ENCODE measurements at regions not wholly inside any gene's neighbourhood (a gene's known extent, or its start where the extent isn't known, plus 50 kb on each side); places are given as distances from the start of the nearest gene placed in this dataset.

DNA sequence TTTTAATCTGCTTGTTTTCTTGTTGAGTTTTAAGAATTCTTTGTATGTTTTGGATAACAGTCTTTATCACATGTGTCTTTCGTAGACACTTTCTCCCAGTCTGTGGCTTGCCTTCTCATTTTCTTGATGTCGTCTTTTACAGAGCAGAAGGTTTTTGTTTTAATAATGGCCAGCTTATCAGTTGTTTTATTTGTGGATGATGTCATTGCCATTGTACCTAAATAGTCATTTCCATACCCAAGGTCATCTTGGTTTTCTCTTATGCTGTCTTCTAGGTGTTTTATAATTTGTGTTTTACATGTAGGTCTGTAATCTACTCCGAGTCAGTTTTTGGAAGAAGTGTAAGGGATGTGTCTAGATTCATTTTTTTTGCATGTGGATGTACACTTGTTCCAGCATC, 159.6 kb upstream of the NUDT6 start:
- POLR2A ChIA-PET, result no interaction called here
- no peak for TF ChIP-seq HOXA7 (CRISPR knock-in tag; IDR thresholded peaks at IDR 0.05)
- TF ChIP-seq, protein P1, sequence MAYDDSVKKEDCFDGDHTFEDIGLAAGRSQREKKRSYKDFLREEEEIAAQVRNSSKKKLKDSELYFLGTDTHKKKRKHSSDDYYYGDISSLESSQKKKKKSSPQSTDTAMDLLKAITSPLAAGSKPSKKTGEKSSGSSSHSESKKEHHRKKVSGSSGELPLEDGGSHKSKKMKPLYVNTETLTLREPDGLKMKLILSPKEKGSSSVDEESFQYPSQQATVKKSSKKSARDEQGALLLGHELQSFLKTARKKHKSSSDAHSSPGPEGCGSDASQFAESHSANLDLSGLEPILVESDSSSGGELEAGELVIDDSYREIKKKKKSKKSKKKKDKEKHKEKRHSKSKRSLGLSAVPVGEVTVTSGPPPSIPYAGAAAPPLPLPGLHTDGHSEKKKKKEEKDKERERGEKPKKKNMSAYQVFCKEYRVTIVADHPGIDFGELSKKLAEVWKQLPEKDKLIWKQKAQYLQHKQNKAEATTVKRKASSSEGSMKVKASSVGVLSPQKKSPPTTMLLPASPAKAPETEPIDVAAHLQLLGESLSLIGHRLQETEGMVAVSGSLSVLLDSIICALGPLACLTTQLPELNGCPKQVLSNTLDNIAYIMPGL (CRISPR knock-in tag; IDR thresholded peaks at IDR 0.05; ENCODE audit: borderline replicate concordance), result no peak
- no peak for TF ChIP-seq BHLHE40 (IDR thresholded peaks at IDR 0.05; ENCODE audit: low read depth, low read length)
- no peak for TF ChIP-seq NR3C1 (IDR thresholded peaks at IDR 0.05)
- TF ChIP-seq ESRRA (IDR thresholded peaks at IDR 0.05; ENCODE audit: borderline replicate concordance, low read length), result no peak
- TF ChIP-seq, protein P2, sequence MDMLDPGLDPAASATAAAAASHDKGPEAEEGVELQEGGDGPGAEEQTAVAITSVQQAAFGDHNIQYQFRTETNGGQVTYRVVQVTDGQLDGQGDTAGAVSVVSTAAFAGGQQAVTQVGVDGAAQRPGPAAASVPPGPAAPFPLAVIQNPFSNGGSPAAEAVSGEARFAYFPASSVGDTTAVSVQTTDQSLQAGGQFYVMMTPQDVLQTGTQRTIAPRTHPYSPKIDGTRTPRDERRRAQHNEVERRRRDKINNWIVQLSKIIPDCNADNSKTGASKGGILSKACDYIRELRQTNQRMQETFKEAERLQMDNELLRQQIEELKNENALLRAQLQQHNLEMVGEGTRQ (IDR thresholded peaks at IDR 0.05), result no peak
- no peak for TF ChIP-seq POLR2A (IDR thresholded peaks at IDR 0.05; ENCODE audit: low read length)
- TF ChIP-seq SMC3 (IDR thresholded peaks at IDR 0.05), result no peak
- TF ChIP-seq POLR2AphosphoS2 (conservative IDR thresholded peaks at IDR 0.05; ENCODE audit: low read length), result no peak
- TF ChIP-seq, protein P3, sequence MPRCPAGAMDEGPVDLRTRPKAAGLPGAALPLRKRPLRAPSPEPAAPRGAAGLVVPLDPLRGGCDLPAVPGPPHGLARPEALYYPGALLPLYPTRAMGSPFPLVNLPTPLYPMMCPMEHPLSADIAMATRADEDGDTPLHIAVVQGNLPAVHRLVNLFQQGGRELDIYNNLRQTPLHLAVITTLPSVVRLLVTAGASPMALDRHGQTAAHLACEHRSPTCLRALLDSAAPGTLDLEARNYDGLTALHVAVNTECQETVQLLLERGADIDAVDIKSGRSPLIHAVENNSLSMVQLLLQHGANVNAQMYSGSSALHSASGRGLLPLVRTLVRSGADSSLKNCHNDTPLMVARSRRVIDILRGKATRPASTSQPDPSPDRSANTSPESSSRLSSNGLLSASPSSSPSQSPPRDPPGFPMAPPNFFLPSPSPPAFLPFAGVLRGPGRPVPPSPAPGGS (IDR thresholded peaks at IDR 0.05), result no peak
- no peak for TF ChIP-seq HOXB13 (CRISPR knock-in tag; IDR thresholded peaks at IDR 0.05; ENCODE audit: low read depth)
- TF ChIP-seq, protein P4, sequence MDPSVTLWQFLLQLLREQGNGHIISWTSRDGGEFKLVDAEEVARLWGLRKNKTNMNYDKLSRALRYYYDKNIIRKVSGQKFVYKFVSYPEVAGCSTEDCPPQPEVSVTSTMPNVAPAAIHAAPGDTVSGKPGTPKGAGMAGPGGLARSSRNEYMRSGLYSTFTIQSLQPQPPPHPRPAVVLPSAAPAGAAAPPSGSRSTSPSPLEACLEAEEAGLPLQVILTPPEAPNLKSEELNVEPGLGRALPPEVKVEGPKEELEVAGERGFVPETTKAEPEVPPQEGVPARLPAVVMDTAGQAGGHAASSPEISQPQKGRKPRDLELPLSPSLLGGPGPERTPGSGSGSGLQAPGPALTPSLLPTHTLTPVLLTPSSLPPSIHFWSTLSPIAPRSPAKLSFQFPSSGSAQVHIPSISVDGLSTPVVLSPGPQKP (IDR thresholded peaks at IDR 0.05; ENCODE audit: low read depth, low read length), result no peak
- no peak for TF ChIP-seq KDM5A (IDR thresholded peaks at IDR 0.05)
- TF ChIP-seq FOSB (CRISPR knock-in tag; IDR thresholded peaks at IDR 0.05), result no peak
- TF ChIP-seq RCOR1 (IDR thresholded peaks at IDR 0.05; ENCODE audit: low read depth, low read length), result no peak
- no peaks in the 10 kb centered on the region for H3K4me1 ChIP-seq
- DNase-seq (ENCODE audit: low read depth in 1 of 2, low spot score in 1 of 2), result no peak
- ATAC-seq, result no peak
- H3K4me2 ChIP-seq, result no peak overlapping the region
- CTCF ChIA-PET, result no interaction called here
- WGBS (ENCODE audit: missing lambda C conversion rate), result 73% methylated on average over 3 of the region's 3 CpGs
- no peak for FAIRE-seq
- no peak overlapping the region for H3K4me3 ChIP-seq
- no peak overlapping the region for H3K27ac ChIP-seq
- no peaks in the 10 kb centered on the region for H3K9me3 ChIP-seq

DNA sequence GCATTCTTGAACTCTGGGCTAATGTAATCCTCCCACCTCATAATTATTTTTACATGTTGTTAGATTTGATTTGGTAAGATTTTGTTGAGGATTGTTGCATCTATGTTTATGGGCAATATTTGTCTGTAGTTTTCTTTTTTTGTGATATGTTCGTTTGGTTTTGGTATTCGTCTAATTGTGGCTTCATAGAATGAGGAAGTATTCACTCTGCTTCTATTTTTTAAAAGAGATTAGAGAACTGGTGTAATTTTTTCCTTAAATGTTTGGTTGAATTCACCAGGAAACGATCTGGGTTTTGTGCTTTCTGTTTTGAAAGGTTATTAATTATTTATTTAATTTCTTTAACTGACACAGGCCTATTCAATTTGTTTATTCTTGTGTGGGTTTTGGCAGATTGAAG, 161.2 kb upstream of the NUDT6 start:
- no peaks in the 10 kb centered on the region for H3K9me3 ChIP-seq
- CTCF ChIA-PET, result no interaction called here
- POLR2A ChIA-PET, result no interaction called here
- H3K4me3 ChIP-seq, result no peak overlapping the region
- no peaks in the 10 kb centered on the region for H3K4me1 ChIP-seq
- ATAC-seq (no peak), FAIRE-seq (no peak), DNase-seq (ENCODE audit: low read depth in 1 of 2, low spot score in 1 of 2) (no peak)
- H3K27ac ChIP-seq, result no peak overlapping the region
- 76% methylated on average over 3 of the region's 3 CpGs for WGBS (ENCODE audit: missing lambda C conversion rate)
- TF ChIP-seq HDAC2 (IDR thresholded peaks at IDR 0.05) (no peak), CBX8 (IDR thresholded peaks at IDR 0.05) (no peak)
- no peak overlapping the region for H3K4me2 ChIP-seq

DNA sequence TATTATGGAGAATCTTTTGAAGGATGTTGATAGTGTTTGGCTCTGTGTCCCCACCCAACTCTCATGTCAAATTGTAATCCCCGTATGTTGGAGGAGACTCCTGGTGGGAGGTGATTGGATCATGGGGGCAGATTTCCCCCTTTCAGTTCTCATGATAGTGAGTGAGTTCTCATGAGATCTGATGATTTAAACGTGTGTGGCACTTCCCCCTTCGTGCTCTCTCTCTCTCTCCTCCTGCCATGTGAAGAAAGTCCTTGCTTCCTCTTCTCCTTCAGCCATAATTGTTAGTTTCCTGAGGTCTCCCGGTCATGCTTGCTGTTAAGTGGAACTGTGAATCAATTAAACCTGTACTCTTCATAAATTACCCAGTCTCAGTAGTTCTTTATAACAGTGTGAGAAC, 166.1 kb upstream of the NUDT6 start:
- CTCF ChIA-PET, result no interaction called here
- POLR2A ChIA-PET, result no interaction called here
- TF ChIP-seq, protein P5, sequence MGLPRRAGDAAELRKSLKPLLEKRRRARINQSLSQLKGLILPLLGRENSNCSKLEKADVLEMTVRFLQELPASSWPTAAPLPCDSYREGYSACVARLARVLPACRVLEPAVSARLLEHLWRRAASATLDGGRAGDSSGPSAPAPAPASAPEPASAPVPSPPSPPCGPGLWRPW (IDR thresholded peaks at IDR 0.05), result no peak
- TF ChIP-seq POLR2AphosphoS2 (conservative IDR thresholded peaks at IDR 0.05; ENCODE audit: low read length), result no peak
- TF ChIP-seq, protein P6, sequence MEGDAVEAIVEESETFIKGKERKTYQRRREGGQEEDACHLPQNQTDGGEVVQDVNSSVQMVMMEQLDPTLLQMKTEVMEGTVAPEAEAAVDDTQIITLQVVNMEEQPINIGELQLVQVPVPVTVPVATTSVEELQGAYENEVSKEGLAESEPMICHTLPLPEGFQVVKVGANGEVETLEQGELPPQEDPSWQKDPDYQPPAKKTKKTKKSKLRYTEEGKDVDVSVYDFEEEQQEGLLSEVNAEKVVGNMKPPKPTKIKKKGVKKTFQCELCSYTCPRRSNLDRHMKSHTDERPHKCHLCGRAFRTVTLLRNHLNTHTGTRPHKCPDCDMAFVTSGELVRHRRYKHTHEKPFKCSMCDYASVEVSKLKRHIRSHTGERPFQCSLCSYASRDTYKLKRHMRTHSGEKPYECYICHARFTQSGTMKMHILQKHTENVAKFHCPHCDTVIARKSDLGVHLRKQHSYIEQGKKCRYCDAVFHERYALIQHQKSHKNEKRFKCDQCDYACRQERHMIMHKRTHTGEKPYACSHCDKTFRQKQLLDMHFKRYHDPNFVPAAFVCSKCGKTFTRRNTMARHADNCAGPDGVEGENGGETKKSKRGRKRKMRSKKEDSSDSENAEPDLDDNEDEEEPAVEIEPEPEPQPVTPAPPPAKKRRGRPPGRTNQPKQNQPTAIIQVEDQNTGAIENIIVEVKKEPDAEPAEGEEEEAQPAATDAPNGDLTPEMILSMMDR (IDR thresholded peaks at IDR 0.05), result no peak
- TF ChIP-seq NR3C1 (IDR thresholded peaks at IDR 0.05), result no peak
- no peak for TF ChIP-seq FOSB (CRISPR knock-in tag; IDR thresholded peaks at IDR 0.05)
- TF ChIP-seq CHD4 (IDR thresholded peaks at IDR 0.05; ENCODE audit: borderline replicate concordance), result no peak
- TF ChIP-seq PHF8 (IDR thresholded peaks at IDR 0.05; ENCODE audit: borderline replicate concordance, low read depth), result no peak
- Histone ChIP-seq H3K9me3 (no peaks in the 10 kb centered on the region), H3K27ac (no peak overlapping the region), H3K4me1 (no peaks in the 10 kb centered on the region), H3K4me3 (no peak overlapping the region), H3K4me2 (no peak overlapping the region)
- DNase-seq (ENCODE audit: low read depth in 1 of 2, low spot score in 1 of 2) (no peak), FAIRE-seq (no peak), ATAC-seq (no peak)
- 99% methylated on average over 4 of the region's 4 CpGs for WGBS (ENCODE audit: missing lambda C conversion rate)
